Mesendoderm (in vitro differentiated cells): ENCODE measurements at regions not wholly inside any gene's neighbourhood (a gene's known extent, or its start where the extent isn't known, plus 50 kb on each side); places are given as distances from the start of the nearest gene placed in this dataset.

Experiments used
- DNase-seq: peaks from one replicate; pipeline ENCODE4 v3.0.0; 2013
- H2AK5ac ChIP-seq: 2 replicates; pipeline ENCODE4 v1.6.1; 2013; ENCODE audit warnings: low read length, inconsistent platforms
- H2BK120ac ChIP-seq: 2 replicates; pipeline ENCODE4 v1.6.1; 2013; ENCODE audit warnings: low read depth, mild to moderate bottlenecking, low read length, moderate library complexity, mixed read lengths
- H2BK15ac ChIP-seq: replicated peaks from 2 replicates; pipeline ENCODE4 v1.6.1; 2013; ENCODE audit warnings: low read depth, mild to moderate bottlenecking, moderate library complexity
- H2BK5ac ChIP-seq: 2 replicates; pipeline ENCODE4 v1.6.1; 2013; ENCODE audit warnings: low read length, inconsistent platforms
- H3K18ac ChIP-seq: 2 replicates; pipeline ENCODE4 v1.6.1; 2013; ENCODE audit warnings: mild to moderate bottlenecking, low read length, mixed read lengths
- H3K23ac ChIP-seq: one replicate; pipeline ENCODE4 v1.6.1; 2013; ENCODE audit warnings: low read length
- H3K27ac ChIP-seq: 2 replicates; pipeline ENCODE4 v1.5.1; 2013; ENCODE audit warnings: low read depth, mild to moderate bottlenecking, inconsistent platforms, low read length, moderate library complexity
- H3K27me3 ChIP-seq: 2 replicates; pipeline ENCODE4 v1.6.1; 2013; ENCODE audit warnings: low read length, control low read depth, mild to moderate bottlenecking, inconsistent platforms; ENCODE audit not compliant: insufficient read depth, poor library complexity
- H3K36me3 ChIP-seq: 2 replicates; pipeline ENCODE4 v1.6.1; 2013; ENCODE audit warnings: low read length, inconsistent platforms; ENCODE audit not compliant: control insufficient read depth, insufficient read depth
- H3K4ac ChIP-seq: one replicate; pipeline ENCODE4 v1.6.1; 2013; ENCODE audit warnings: low read depth, mild to moderate bottlenecking, low read length, moderate library complexity
- H3K4me1 ChIP-seq: 2 replicates; pipeline ENCODE4 v1.6.1; 2013; ENCODE audit warnings: low read depth, low read length, inconsistent platforms; ENCODE audit not compliant: control insufficient read depth
- H3K4me2 ChIP-seq: 2 replicates; pipeline ENCODE4 v1.6.1; 2013; ENCODE audit warnings: low read length
- H3K4me3 ChIP-seq: 2 replicates; pipeline ENCODE4 v1.5.1; 2013; ENCODE audit warnings: mild to moderate bottlenecking, low read length
- H3K56ac ChIP-seq: one replicate; pipeline ENCODE4 v1.6.1; 2013; ENCODE audit warnings: low read length
- H3K79me1 ChIP-seq: 2 replicates; pipeline ENCODE4 v1.6.1; 2013; ENCODE audit warnings: low read length, inconsistent platforms
- H3K79me2 ChIP-seq: 2 replicates; pipeline ENCODE4 v1.6.1; 2013; ENCODE audit warnings: mild to moderate bottlenecking, low read length; ENCODE audit not compliant: control insufficient read depth, insufficient read depth
- H3K9ac ChIP-seq: 2 replicates; pipeline ENCODE4 v1.6.1; 2013; ENCODE audit warnings: low read length, inconsistent platforms
- H4K5ac ChIP-seq: one replicate; pipeline ENCODE4 v1.6.1; 2013; ENCODE audit warnings: low read length
- H4K8ac ChIP-seq: one replicate; pipeline ENCODE4 v1.6.1; 2013; ENCODE audit warnings: low read depth, mild to moderate bottlenecking, control low read depth, low read length, moderate library complexity
- WGBS: extraction: QIAGEN DNeasy Blood & Tissue Kit; methylation state at CpG from one replicate; pipeline ENCODE4 v1.1.7; 2013; ENCODE audit warnings: low lambda C conversion rate, missing lambda C conversion rate; ENCODE audit not compliant: insufficient coverage; ENCODE audit errors: extremely low coverage; 5-methylcytosine and 5-hydroxymethylcytosine counted together

- Histone ChIP-seq H3K79me1 (no peaks in the 10 kb centered on the region), H3K27ac (no peak overlapping the region), H3K27me3 (no peaks in the 10 kb centered on the region), H2AK5ac (no peak overlapping the region), H3K4me3 (no peak overlapping the region), H3K36me3 (no peaks in the 10 kb centered on the region), H3K23ac (no peak overlapping the region), H3K4me2 (no peak overlapping the region), H2BK15ac (no peak overlapping the region), H3K79me2 (no peaks in the 10 kb centered on the region), H2BK5ac (no peak overlapping the region), H3K18ac (no peak overlapping the region), H4K5ac (no peak overlapping the region), H2BK120ac (no peak overlapping the region), H3K4ac (no peak overlapping the region), H3K4me1 (no peaks in the 10 kb centered on the region), H3K56ac (no peak overlapping the region), H3K9ac (no peak overlapping the region), H4K8ac (no peak overlapping the region)
- no peak for DNase-seq
- no CpG with 5 or more reads among the region's 4 CpGs for WGBS
Measured at GRCh38 chr18:27869735-27870134, 307.2 kb downstream of the CDH2 start.

GRCh38 chr18:27865431-27865830 lies 311.5 kb downstream of the CDH2 start:
- H3K27me3 ChIP-seq: no peaks in the 10 kb centered on the region
- H3K79me2 ChIP-seq: no peaks in the 10 kb centered on the region
- no peak overlapping the region for H4K8ac ChIP-seq
- H2BK5ac ChIP-seq: no peak overlapping the region
- H3K9ac ChIP-seq: no peak overlapping the region
- no peak overlapping the region for H3K27ac ChIP-seq
- H2AK5ac ChIP-seq: no peak overlapping the region
- H2BK120ac ChIP-seq: no peak overlapping the region
- H3K4me3 ChIP-seq: no peak overlapping the region
- H3K18ac ChIP-seq: no peak overlapping the region
- H3K4me2 ChIP-seq: no peak overlapping the region
- no peak overlapping the region for H2BK15ac ChIP-seq
- no peaks in the 10 kb centered on the region for H3K4me1 ChIP-seq
- WGBS: no CpG with 5 or more reads among the region's 1 CpG
- H4K5ac ChIP-seq: no peak overlapping the region
- DNase-seq: no peak
- H3K56ac ChIP-seq: no peak overlapping the region
- H3K23ac ChIP-seq: no peak overlapping the region
- no peaks in the 10 kb centered on the region for H3K36me3 ChIP-seq
- H3K4ac ChIP-seq: no peak overlapping the region
- no peaks in the 10 kb centered on the region for H3K79me1 ChIP-seq

GRCh38 chr18:27863780-27864430 lies 313.0 kb downstream of the CDH2 start:
- WGBS: no CpG with 5 or more reads among the region's 4 CpGs

DNA sequence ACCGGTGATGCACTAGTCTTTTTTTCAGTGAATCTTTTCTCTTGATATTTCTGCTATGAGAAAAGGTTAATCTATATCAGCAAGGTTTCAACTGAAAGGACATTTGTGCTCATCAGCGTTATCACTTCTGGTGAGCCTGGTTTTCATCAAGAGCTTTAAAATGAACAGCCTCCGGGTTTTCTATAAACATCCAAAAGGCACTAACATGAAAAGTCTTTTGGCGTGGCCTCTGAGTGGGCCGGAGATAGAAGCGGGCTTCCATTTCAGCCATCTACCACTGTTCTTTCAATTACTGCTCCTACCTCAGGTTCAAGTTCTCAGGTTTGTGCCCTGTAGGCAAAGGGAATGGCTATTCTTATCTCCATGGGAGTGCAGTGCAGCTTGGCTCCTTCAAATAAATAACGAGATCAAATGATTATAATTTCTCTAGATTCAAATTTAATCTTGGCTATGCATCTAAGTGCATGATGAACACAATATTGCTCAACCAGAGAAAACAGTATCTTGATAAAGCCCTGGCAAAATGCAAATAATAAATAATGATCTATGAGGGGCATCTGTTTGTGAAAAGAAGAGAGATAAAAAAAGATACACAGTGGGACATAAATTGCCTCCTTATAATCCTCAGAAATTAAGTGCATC lies 314.8 kb downstream of the CDH2 start:
- Histone ChIP-seq H3K23ac (no peak overlapping the region), H3K4me3 (no peak overlapping the region), H2BK120ac (no peak overlapping the region), H3K4me1 (no peaks in the 10 kb centered on the region), H3K4me2 (no peak overlapping the region), H4K5ac (no peak overlapping the region), H2BK5ac (no peak overlapping the region), H3K79me2 (no peaks in the 10 kb centered on the region), H3K79me1 (no peaks in the 10 kb centered on the region), H3K36me3 (no peaks in the 10 kb centered on the region), H3K27ac (no peak overlapping the region), H2BK15ac (no peak overlapping the region), H3K4ac (no peak overlapping the region), H2AK5ac (no peak overlapping the region), H3K18ac (no peak overlapping the region), H3K27me3 (no peaks in the 10 kb centered on the region), H4K8ac (no peak overlapping the region), H3K56ac (no peak overlapping the region), H3K9ac (no peak overlapping the region)
- DNase-seq: no peak
- WGBS: no CpG with 5 or more reads among the region's 7 CpGs

More at GRCh38 chr18:27863780-27864430, 313.0 kb downstream of the CDH2 start:
- H3K4me3 ChIP-seq: no peak overlapping the region
- no peak overlapping the region for H3K18ac ChIP-seq
- no peak overlapping the region for H2BK15ac ChIP-seq
- no peak overlapping the region for H3K27ac ChIP-seq
- H3K79me1 ChIP-seq: no peaks in the 10 kb centered on the region
- no peak overlapping the region for H3K4me2 ChIP-seq
- H3K4ac ChIP-seq: no peak overlapping the region
- H2BK120ac ChIP-seq: no peak overlapping the region
- H3K56ac ChIP-seq: no peak overlapping the region
- H3K23ac ChIP-seq: no peak overlapping the region
- no peak overlapping the region for H2BK5ac ChIP-seq
- no peaks in the 10 kb centered on the region for H3K36me3 ChIP-seq
- no peaks in the 10 kb centered on the region for H3K79me2 ChIP-seq
- no peaks in the 10 kb centered on the region for H3K27me3 ChIP-seq
- H4K8ac ChIP-seq: no peak overlapping the region
- DNase-seq: no peak
- no peaks in the 10 kb centered on the region for H3K4me1 ChIP-seq
- H2AK5ac ChIP-seq: no peak overlapping the region
- no peak overlapping the region for H3K9ac ChIP-seq
- H4K5ac ChIP-seq: no peak overlapping the region

DNA sequence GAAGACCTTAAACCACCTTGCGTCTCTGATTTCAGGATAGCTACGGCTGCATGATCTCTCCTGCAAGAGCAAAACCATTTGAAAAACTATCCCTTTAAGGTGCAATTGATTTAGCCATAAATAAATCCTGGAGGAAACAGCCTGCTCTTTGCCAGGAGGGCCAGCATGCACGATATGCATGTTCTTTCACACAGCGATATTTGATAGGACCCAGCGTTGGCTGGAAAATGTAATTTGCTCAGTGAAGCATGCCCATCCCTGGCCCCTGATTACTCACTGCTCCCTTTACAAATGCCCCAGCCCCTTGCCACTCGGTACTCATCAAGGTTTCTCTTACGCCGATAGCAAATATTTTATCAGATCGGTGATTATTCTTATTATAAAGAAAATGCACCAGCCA lies 315.4 kb downstream of the CDH2 start:
- Histone ChIP-seq H2BK5ac (no peak overlapping the region), H2AK5ac (no peak overlapping the region), H3K4ac (no peak overlapping the region), H3K18ac (no peak overlapping the region), H3K79me2 (no peaks in the 10 kb centered on the region), H3K27ac (no peak overlapping the region), H3K36me3 (no peaks in the 10 kb centered on the region), H4K8ac (no peak overlapping the region), H3K4me2 (no peak overlapping the region), H2BK120ac (no peak overlapping the region), H3K9ac (no peak overlapping the region), H4K5ac (no peak overlapping the region), H3K4me1 (no peaks in the 10 kb centered on the region), H3K79me1 (no peaks in the 10 kb centered on the region), H3K23ac (no peak overlapping the region), H3K56ac (no peak overlapping the region), H2BK15ac (no peak overlapping the region), H3K27me3 (no peaks in the 10 kb centered on the region), H3K4me3 (no peak overlapping the region)
- no peak for DNase-seq
- WGBS: no CpG with 5 or more reads among the region's 9 CpGs

- Histone ChIP-seq H3K18ac (no peak overlapping the region), H2BK5ac (no peak overlapping the region), H2BK15ac (no peak overlapping the region), H4K5ac (no peak overlapping the region), H3K9ac (no peak overlapping the region), H3K27me3 (no peaks in the 10 kb centered on the region), H4K8ac (no peak overlapping the region), H3K4me1 (no peaks in the 10 kb centered on the region), H3K56ac (no peak overlapping the region), H2AK5ac (no peak overlapping the region), H3K4me2 (no peak overlapping the region), H3K79me1 (no peaks in the 10 kb centered on the region), H3K4me3 (no peak overlapping the region), H3K27ac (no peak overlapping the region), H3K4ac (no peak overlapping the region), H3K23ac (no peak overlapping the region), H2BK120ac (no peak overlapping the region), H3K36me3 (no peaks in the 10 kb centered on the region), H3K79me2 (no peaks in the 10 kb centered on the region)
- DNase-seq: peak; percentile 21
- no CpG with 5 or more reads among the region's 4 CpGs for WGBS
Measured at GRCh38 chr18:27860701-27861107, 316.2 kb downstream of the CDH2 start.
